Karpas-422 (cell line): ENCODE measurements at regions not wholly inside any gene's neighbourhood (a gene's known extent, or its start where the extent isn't known, plus 50 kb on each side); places are given as distances from the start of the nearest gene placed in this dataset.

Experiments
- DNase-seq: peaks from one replicate; pipeline ENCODE4 v3.0.0-alpha.2; 2015
- H2AFZ ChIP-seq: fragments of 200-600 bp; sonication (generic); 2 replicates; pipeline ENCODE4 v1.6.1; 2014; ENCODE audit warnings: antibody characterized with exemption, low read length, mixed read lengths
- H3K27ac ChIP-seq: fragments of 200-600 bp; sonication (generic); 2 replicates; pipeline ENCODE4 v1.5.1; 2014; ENCODE audit warnings: mild to moderate bottlenecking, low read length, moderate library complexity
- H3K27me3 ChIP-seq: fragments of 200-600 bp; sonication (generic); 2 replicates; pipeline ENCODE4 v1.6.1; 2014; ENCODE audit warnings: low read length, mixed read lengths
- H3K36me3 ChIP-seq: fragments of 200-600 bp; sonication (generic); 2 replicates; pipeline ENCODE4 v1.6.1; 2014; ENCODE audit warnings: low read length, mixed read lengths; ENCODE audit not compliant: insufficient read depth
- H3K4me1 ChIP-seq: fragments of 200-600 bp; sonication (generic); 2 replicates; pipeline ENCODE4 v1.6.1; 2014; ENCODE audit warnings: mild to moderate bottlenecking, low read length, mixed read lengths
- H3K4me2 ChIP-seq: fragments of 200-600 bp; sonication (generic); 2 replicates; pipeline ENCODE4 v1.6.1; 2014; ENCODE audit warnings: low read length, low read depth, mild to moderate bottlenecking; ENCODE audit not compliant: poor library complexity, severe bottlenecking
- H3K4me3 ChIP-seq: fragments of 200-600 bp; sonication (generic); 2 replicates; pipeline ENCODE4 v1.5.1; 2014; ENCODE audit warnings: mild to moderate bottlenecking, antibody characterized with exemption, low read length, mixed read lengths
- H3K79me2 ChIP-seq: fragments of 200-600 bp; sonication (generic); 2 replicates; pipeline ENCODE4 v1.6.1; 2014; ENCODE audit warnings: mild to moderate bottlenecking, low read length, mixed read lengths
- H3K9ac ChIP-seq: fragments of 200-600 bp; sonication (generic); 2 replicates; pipeline ENCODE4 v1.6.0; 2014; ENCODE audit warnings: low read length
- H3K9me2 ChIP-seq: fragments of 200-600 bp; sonication (generic), shearing (Covaris generic); replicated peaks from 2 replicates; pipeline ENCODE4 v1.6.0; 2014; ENCODE audit warnings: mild to moderate bottlenecking, low read length, moderate library complexity; ENCODE audit not compliant: insufficient read depth
- H3K9me3 ChIP-seq: fragments of 300-700, 200-600 bp; sonication (generic); 2 replicates; pipeline ENCODE4 v1.6.1; 2014; ENCODE audit warnings: low read length, mixed read lengths
- H4K20me1 ChIP-seq: fragments of 200-600 bp; sonication (generic); 2 replicates; pipeline ENCODE4 v1.6.1; 2014; ENCODE audit warnings: mild to moderate bottlenecking, antibody characterized with exemption, low read length, low read depth; ENCODE audit not compliant: insufficient read depth

DNA sequence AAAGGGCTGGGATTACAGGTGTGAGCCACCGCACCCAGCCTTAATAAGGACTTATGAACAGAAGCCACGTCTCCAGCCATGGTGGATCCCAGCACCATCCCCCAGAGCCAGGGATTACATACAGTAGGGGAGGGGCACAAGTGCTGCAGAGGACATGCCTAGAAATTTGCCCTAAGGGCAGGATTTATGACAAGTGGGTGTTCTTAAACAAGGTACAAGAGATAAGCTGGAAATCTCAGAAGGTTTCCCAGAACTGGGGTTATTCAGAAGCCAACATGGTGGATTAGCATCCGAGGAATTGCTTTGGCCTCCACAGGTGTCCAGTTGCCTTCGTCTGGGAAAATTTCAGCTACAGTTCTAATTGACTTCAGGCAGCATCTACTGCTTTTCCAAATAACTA lies 114.4 kb upstream of the EGLN3 start:
- H4K20me1 ChIP-seq, result no peaks in the 10 kb centered on the region
- H3K36me3 ChIP-seq, result no peaks in the 10 kb centered on the region
- no peaks in the 10 kb centered on the region for H3K4me1 ChIP-seq
- H3K27ac ChIP-seq, result no peak overlapping the region
- no peak overlapping the region for H3K9ac ChIP-seq
- no peaks in the 10 kb centered on the region for H3K9me3 ChIP-seq
- H3K4me3 ChIP-seq, result no peak overlapping the region
- H3K27me3 ChIP-seq, result no peaks in the 10 kb centered on the region
- DNase-seq, result no peak
- H3K79me2 ChIP-seq, result no peaks in the 10 kb centered on the region
- no peak overlapping the region for H2AFZ ChIP-seq
- no peaks in the 10 kb centered on the region for H3K9me2 ChIP-seq
- no peak overlapping the region for H3K4me2 ChIP-seq

DNA sequence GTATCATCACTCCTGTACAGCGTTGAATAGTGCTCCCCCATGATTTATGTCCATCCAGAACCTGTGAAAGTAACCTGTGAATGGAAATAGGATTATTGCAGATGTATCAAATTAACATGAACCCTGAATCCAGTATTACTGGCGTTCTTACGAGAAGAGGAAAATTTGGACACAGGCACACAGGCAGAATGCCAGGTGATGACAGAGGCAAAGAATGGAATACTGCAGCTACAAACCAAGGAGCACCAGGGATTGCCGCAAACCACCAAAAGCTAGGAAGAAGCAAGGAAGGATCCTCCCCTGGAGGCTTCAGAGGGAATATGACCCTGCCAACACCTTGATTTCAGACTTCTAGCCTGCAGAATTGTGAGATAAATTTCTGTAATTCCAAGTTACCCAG lies 113.5 kb upstream of the EGLN3 start:
- no peak overlapping the region for H3K4me3 ChIP-seq
- H2AFZ ChIP-seq, result no peak overlapping the region
- no peaks in the 10 kb centered on the region for H4K20me1 ChIP-seq
- H3K9ac ChIP-seq, result no peak overlapping the region
- no peaks in the 10 kb centered on the region for H3K79me2 ChIP-seq
- H3K27ac ChIP-seq, result no peak overlapping the region
- no peaks in the 10 kb centered on the region for H3K27me3 ChIP-seq
- H3K4me2 ChIP-seq, result no peak overlapping the region
- no peak for DNase-seq
- H3K9me2 ChIP-seq, result no peaks in the 10 kb centered on the region
- no peaks in the 10 kb centered on the region for H3K9me3 ChIP-seq
- no peaks in the 10 kb centered on the region for H3K4me1 ChIP-seq
- no peaks in the 10 kb centered on the region for H3K36me3 ChIP-seq

GRCh38 chr14:34063470-34064164 lies 112.7 kb upstream of the EGLN3 start:
- Histone ChIP-seq H3K4me2 (no peak overlapping the region), H3K4me3 (no peak overlapping the region), H3K9ac (no peak overlapping the region), H4K20me1 (no peaks in the 10 kb centered on the region), H3K9me3 (no peaks in the 10 kb centered on the region), H3K4me1 (no peaks in the 10 kb centered on the region), H3K27ac (no peak overlapping the region), H3K9me2 (no peaks in the 10 kb centered on the region), H3K36me3 (no peaks in the 10 kb centered on the region), H2AFZ (no peak overlapping the region), H3K27me3 (no peaks in the 10 kb centered on the region), H3K79me2 (no peaks in the 10 kb centered on the region)
- DNase-seq, result no peak

- Histone ChIP-seq H3K9me3 (no peaks in the 10 kb centered on the region), H3K79me2 (no peaks in the 10 kb centered on the region), H3K4me3 (no peak overlapping the region), H2AFZ (no peak overlapping the region), H4K20me1 (no peaks in the 10 kb centered on the region), H3K27me3 (no peaks in the 10 kb centered on the region), H3K27ac (no peak overlapping the region), H3K4me2 (no peak overlapping the region), H3K9ac (no peak overlapping the region), H3K4me1 (no peaks in the 10 kb centered on the region), H3K9me2 (no peaks in the 10 kb centered on the region), H3K36me3 (no peaks in the 10 kb centered on the region)
- DNase-seq, result no peak
These were observed 112.2 kb upstream of the EGLN3 start for GRCh38 chr14:34063042-34063441.

DNA sequence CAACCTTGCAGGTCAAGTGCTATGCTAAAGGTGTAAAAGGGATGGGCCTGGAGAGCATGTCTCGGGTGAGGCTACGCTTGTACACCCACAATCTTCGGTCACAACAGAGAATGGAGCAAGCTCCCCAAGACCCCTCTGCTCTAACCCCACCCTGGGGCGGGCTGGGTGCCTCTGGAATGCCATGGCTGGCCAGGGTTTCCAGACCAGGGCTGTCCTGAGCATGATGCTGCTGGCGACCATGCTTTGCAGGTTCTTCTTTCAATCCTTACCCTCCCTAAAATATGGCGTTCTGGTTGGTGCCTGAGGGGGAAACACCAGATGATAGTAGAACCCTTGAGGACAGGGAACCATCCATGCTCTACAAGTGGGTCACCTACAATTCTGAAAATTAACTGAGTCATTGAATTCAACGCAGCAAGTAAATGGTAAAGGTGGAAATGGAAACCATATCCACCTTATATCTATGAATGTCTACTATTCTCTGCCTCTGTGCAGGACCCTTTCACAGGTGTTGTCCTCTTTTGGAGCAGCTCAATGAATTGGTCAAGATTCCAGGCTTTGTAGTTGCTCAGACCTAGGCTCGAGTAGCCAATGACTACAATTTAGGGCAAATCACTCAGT lies 111.6 kb upstream of the EGLN3 start:
- no peaks in the 10 kb centered on the region for H3K9me3 ChIP-seq
- no peak overlapping the region for H3K27ac ChIP-seq
- H3K4me3 ChIP-seq, result no peak overlapping the region
- H3K4me2 ChIP-seq, result no peak overlapping the region
- DNase-seq, result no peak
- no peaks in the 10 kb centered on the region for H3K79me2 ChIP-seq
- H3K9me2 ChIP-seq, result no peaks in the 10 kb centered on the region
- no peaks in the 10 kb centered on the region for H4K20me1 ChIP-seq
- H3K27me3 ChIP-seq, result no peaks in the 10 kb centered on the region
- H2AFZ ChIP-seq, result no peak overlapping the region
- H3K9ac ChIP-seq, result no peak overlapping the region
- no peaks in the 10 kb centered on the region for H3K36me3 ChIP-seq
- no peaks in the 10 kb centered on the region for H3K4me1 ChIP-seq

GRCh38 chr14:34060651-34060999 lies 109.8 kb upstream of the EGLN3 start:
- Histone ChIP-seq H3K27ac (no peak overlapping the region), H3K27me3 (no peaks in the 10 kb centered on the region), H2AFZ (no peak overlapping the region), H3K4me3 (no peak overlapping the region), H4K20me1 (no peaks in the 10 kb centered on the region), H3K4me2 (no peak overlapping the region), H3K36me3 (no peaks in the 10 kb centered on the region), H3K9me2 (no peaks in the 10 kb centered on the region), H3K9ac (no peak overlapping the region), H3K79me2 (no peaks in the 10 kb centered on the region), H3K9me3 (no peaks in the 10 kb centered on the region), H3K4me1 (no peaks in the 10 kb centered on the region)
- no peak for DNase-seq

- DNase-seq, result no peak
- H3K9ac ChIP-seq, result no peak overlapping the region
- no peak overlapping the region for H3K4me3 ChIP-seq
- no peaks in the 10 kb centered on the region for H3K27me3 ChIP-seq
- H3K9me2 ChIP-seq, result no peaks in the 10 kb centered on the region
- no peaks in the 10 kb centered on the region for H3K79me2 ChIP-seq
- no peak overlapping the region for H3K4me2 ChIP-seq
- no peak overlapping the region for H3K27ac ChIP-seq
- no peaks in the 10 kb centered on the region for H3K9me3 ChIP-seq
- no peaks in the 10 kb centered on the region for H3K36me3 ChIP-seq
- H4K20me1 ChIP-seq, result no peaks in the 10 kb centered on the region
- H3K4me1 ChIP-seq, result no peaks in the 10 kb centered on the region
- H2AFZ ChIP-seq, result no peak overlapping the region
These were observed 109.2 kb upstream of the EGLN3 start for GRCh38 chr14:34059925-34060650.

DNA sequence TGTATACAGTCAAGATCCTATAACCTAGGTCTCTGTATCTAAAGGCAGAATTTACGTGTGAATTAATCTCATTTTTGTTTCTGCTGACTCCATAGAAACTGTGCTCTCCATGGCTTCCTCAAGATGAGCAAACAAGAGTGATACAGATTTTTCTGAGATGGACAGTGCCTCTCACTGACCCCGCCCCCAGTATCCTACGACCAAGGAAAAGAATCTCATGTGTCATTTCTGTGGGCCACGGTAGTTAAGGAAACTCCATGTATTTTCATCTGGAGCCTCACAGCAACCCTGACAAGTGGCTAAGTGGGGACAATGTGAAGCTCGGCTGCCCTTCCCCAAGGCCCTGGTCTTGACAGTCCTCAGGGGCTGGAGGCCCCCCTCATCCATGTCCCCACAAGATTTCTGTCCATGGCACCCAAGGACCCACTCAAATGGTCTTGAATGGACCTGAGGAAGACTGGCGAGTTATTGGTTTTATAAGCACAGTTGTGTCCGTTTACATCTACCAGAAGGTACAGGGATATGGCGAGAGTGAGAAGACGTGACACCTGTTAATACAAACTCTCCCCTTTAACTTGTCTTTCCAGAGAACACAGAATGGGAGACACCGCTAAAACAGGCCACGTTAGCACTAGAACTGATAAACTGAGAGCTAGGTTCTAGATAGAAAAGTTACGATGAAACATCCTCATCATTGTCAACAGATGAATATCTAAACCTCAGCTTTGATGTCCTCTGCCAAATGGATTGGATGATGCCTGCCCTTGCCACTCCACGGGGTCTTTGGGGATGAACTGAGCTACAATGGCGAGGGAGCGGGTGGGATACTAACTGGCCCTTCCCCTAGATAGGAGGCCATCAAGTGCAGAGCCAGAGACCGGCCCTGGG lies 108.4 kb upstream of the EGLN3 start:
- Histone ChIP-seq H3K9ac (no peak overlapping the region), H3K9me2 (no peaks in the 10 kb centered on the region), H2AFZ (no peak overlapping the region), H3K4me1 (no peaks in the 10 kb centered on the region), H4K20me1 (no peaks in the 10 kb centered on the region), H3K27me3 (no peaks in the 10 kb centered on the region), H3K9me3 (no peaks in the 10 kb centered on the region), H3K27ac (no peak overlapping the region), H3K36me3 (no peaks in the 10 kb centered on the region), H3K79me2 (no peaks in the 10 kb centered on the region), H3K4me2 (no peak overlapping the region), H3K4me3 (no peak overlapping the region)
- no peak for DNase-seq
